Panc1 (cell line): ENCODE measurements at regions not wholly inside any gene's neighbourhood (a gene's known extent, or its start where the extent isn't known, plus 50 kb on each side); places are given as distances from the start of the nearest gene placed in this dataset.

Source experiments
- ATAC-seq: fragments of 200-7000 bp; cut with Tn5 transposase; 2 replicates; pipeline ENCODE4 v1.9.1; 2020; ENCODE audit warnings: mild to moderate bottlenecking, moderate library complexity
- BruUV-seq: library from RNA; stranded (reverse); fragments of 400-500 nt; replicated peaks from 2 replicates; lab custom pipeline; 2021; lab: Mats Ljungman, UMichigan
- CTCF ChIA-PET: fragments of 300-600 bp; sonication (Branson Sonifier 250); formaldehyde crosslinking; loops from one replicate; lab custom pipeline; 2022; ENCODE audit warnings: antibody characterized with exemption; lab: Charles Lee
- POLR2A ChIA-PET: fragments of 300-600 bp; sonication (Branson Sonifier 250); formaldehyde crosslinking; loops from one replicate; lab custom pipeline; 2022; ENCODE audit warnings: antibody characterized with exemption; lab: Charles Lee
- DNase-seq: peaks from one replicate; pipeline ENCODE4 v3.0.0-alpha.2; 2010; ENCODE audit warnings: low read depth, low spot score
- H3K27ac ChIP-seq: 2 replicates; pipeline ENCODE4 v1.5.1; 2011; ENCODE audit warnings: mild to moderate bottlenecking, low read length, inconsistent platforms
- H3K27me3 ChIP-seq: fragments of 200-500 bp; sonication (Bioruptor generic); 2 replicates; pipeline ENCODE4 v1.6.0; 2014; ENCODE audit warnings: low read length, inconsistent platforms; ENCODE audit not compliant: control insufficient read depth, insufficient read depth
- H3K36me3 ChIP-seq: fragments of 200-500 bp; sonication (Bioruptor generic); 2 replicates; pipeline ENCODE4 v1.5.1; 2014; ENCODE audit warnings: inconsistent platforms, mild to moderate bottlenecking, low read length, moderate library complexity; ENCODE audit not compliant: control insufficient read depth, insufficient read depth
- H3K4me1 ChIP-seq: 2 replicates; pipeline ENCODE4 v1.5.1; 2011; ENCODE audit warnings: inconsistent platforms, mild to moderate bottlenecking, low read length, moderate library complexity; ENCODE audit not compliant: control insufficient read depth, insufficient read depth
- H3K4me3 ChIP-seq, 2 experiments: 2 replicates each; pipeline ENCODE4 v1.5.1; 2011 to 2012; ENCODE audit warnings: low read depth in 2 of 2, low read length in 2 of 2, mild to moderate bottlenecking in 2 of 2, inconsistent platforms in 1 of 2, moderate library complexity in 1 of 2
- H3K9me3 ChIP-seq: fragments of 200-500 bp; sonication (Bioruptor generic); 2 replicates; pipeline ENCODE4 v1.5.1; 2014; ENCODE audit warnings: low read depth, mild to moderate bottlenecking, inconsistent platforms, low read length, moderate library complexity; ENCODE audit not compliant: control insufficient read depth, insufficient read depth
- POLR2AphosphoS5 ChIP-seq: IDR thresholded peaks from 2 replicates; pipeline ENCODE4 v1.6.1; 2012; ENCODE audit warnings: mild to moderate bottlenecking, low read depth, low read length, moderate library complexity
- SIN3A ChIP-seq: IDR thresholded peaks from 2 replicates; pipeline ENCODE4 v1.6.1; 2012; ENCODE audit warnings: low read depth, mild to moderate bottlenecking, low read length, moderate library complexity, borderline replicate concordance; ENCODE audit not compliant: insufficient read depth
- TCF7L2 ChIP-seq: IDR thresholded peaks from 2 replicates; pipeline ENCODE4 v1.6.1; 2011; ENCODE audit warnings: mild to moderate bottlenecking, low read depth, low read length, inconsistent platforms
- in situ Hi-C: cut with HindIII; loops from 2 replicates; pipeline ENCODE4 v1.10.0; 2016; ENCODE audit warnings: low sequenced_read_pairs, low pct_unique_long_range_greater_than_20kb
- intact Hi-C: fragments of 100-400 bp; cut with micrococcal nuclease; formaldehyde crosslinking; loops from one replicate; pipeline ENCODE4 v1.10.0; 2022; ENCODE audit not compliant: unreplicated experiment
- TF ChIP-seq, protein P1 (sequence below), 2 experiments: IDR thresholded peaks; 2 replicates each; pipeline ENCODE4 v1.6.1; 2011 to 2012; ENCODE audit warnings: low read depth in 2 of 2, control low read depth in 1 of 2, low read length in 1 of 2, mild to moderate bottlenecking in 1 of 2, moderate library complexity in 1 of 2; ENCODE audit not compliant: insufficient read depth in 1 of 2
- TF ChIP-seq, protein P2 (sequence below): fragments of 450-650 bp; IDR thresholded peaks from 2 replicates; pipeline ENCODE4 v1.5.1; 2017; ENCODE audit warnings: mild to moderate bottlenecking

DNA sequence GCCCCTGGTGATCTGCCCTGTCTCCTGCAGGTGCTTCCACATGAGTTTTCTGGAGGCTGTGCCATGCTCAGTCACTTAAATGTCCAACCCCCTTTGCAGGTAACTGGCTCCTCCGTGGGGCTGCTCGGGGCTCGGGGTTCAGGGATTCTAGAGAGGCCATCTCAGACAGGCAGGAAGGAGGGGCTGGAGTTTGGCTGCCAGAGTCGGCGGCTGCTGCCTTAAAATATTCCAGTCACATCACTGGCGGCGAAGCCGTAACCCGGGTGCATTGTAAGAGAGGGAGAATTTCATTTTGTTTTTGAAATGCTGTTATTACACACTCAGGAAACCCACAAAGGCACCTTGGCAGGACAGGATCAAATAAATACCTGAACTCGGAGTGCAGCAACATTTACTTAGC is 212.9 kb upstream of the PMEPA1 start:
- ATAC-seq, result no peak
- Histone ChIP-seq H3K36me3 (no peaks in the 10 kb centered on the region), H3K9me3 (0 out of 2 replicates have a peak, but pooled peaks cover 4% of the 10 kb centered on the region), H3K4me3 (no peak overlapping the region), H3K27ac (no peak overlapping the region), H3K4me1 (no peaks in the 10 kb centered on the region), H3K27me3 (no peaks in the 10 kb centered on the region)
- POLR2A ChIA-PET, result no interaction called here
- in situ Hi-C loops (no loop called here), intact Hi-C loops (no loop called here)
- CTCF ChIA-PET, result no interaction called here
- TF ChIP-seq, protein P1, sequence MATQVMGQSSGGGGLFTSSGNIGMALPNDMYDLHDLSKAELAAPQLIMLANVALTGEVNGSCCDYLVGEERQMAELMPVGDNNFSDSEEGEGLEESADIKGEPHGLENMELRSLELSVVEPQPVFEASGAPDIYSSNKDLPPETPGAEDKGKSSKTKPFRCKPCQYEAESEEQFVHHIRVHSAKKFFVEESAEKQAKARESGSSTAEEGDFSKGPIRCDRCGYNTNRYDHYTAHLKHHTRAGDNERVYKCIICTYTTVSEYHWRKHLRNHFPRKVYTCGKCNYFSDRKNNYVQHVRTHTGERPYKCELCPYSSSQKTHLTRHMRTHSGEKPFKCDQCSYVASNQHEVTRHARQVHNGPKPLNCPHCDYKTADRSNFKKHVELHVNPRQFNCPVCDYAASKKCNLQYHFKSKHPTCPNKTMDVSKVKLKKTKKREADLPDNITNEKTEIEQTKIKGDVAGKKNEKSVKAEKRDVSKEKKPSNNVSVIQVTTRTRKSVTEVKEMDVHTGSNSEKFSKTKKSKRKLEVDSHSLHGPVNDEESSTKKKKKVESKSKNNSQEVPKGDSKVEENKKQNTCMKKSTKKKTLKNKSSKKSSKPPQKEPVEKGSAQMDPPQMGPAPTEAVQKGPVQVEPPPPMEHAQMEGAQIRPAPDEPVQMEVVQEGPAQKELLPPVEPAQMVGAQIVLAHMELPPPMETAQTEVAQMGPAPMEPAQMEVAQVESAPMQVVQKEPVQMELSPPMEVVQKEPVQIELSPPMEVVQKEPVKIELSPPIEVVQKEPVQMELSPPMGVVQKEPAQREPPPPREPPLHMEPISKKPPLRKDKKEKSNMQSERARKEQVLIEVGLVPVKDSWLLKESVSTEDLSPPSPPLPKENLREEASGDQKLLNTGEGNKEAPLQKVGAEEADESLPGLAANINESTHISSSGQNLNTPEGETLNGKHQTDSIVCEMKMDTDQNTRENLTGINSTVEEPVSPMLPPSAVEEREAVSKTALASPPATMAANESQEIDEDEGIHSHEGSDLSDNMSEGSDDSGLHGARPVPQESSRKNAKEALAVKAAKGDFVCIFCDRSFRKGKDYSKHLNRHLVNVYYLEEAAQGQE (IDR thresholded peaks at IDR 0.05; ENCODE audit: insufficient read depth in 1 of 2, low read depth in 2 of 2, low read length in 1 of 2), result no peak
- no peak for TF ChIP-seq TCF7L2
- BruUV-seq, result no TSS peak
- DNase-seq, result no peak

DNA sequence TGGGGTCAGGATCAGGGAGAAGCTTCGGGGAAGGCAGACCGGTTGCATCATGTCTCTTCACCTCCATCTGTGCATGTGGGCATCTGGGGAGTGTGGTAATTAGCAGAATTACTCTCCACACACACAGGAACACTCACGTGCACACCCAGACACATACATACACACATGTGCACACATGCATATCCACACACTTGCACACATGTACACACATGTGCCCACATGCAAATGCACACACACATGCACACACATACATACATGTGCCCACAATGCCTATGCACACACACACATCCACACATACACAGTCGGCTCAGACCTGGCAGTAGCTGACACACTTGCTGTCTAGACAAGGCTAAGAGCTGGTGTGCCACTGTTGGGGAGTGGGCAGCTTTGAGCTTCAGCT is 212.3 kb upstream of the PMEPA1 start:
- no TSS peak for BruUV-seq
- Histone ChIP-seq H3K4me1 (no peaks in the 10 kb centered on the region), H3K36me3 (no peaks in the 10 kb centered on the region), H3K27me3 (no peaks in the 10 kb centered on the region), H3K4me3 (no peak overlapping the region), H3K27ac (no peak overlapping the region), H3K9me3 (0 out of 2 replicates have a peak, but pooled peaks cover 4% of the 10 kb centered on the region)
- no peak for DNase-seq
- intact Hi-C loops, result no loop called here
- in situ Hi-C loops, result no loop called here
- TF ChIP-seq, protein P1 (IDR thresholded peaks at IDR 0.05; ENCODE audit: insufficient read depth in 1 of 2, low read depth in 2 of 2, low read length in 1 of 2), result no peak
- TF ChIP-seq SIN3A, result no peak
- TF ChIP-seq, protein P2, sequence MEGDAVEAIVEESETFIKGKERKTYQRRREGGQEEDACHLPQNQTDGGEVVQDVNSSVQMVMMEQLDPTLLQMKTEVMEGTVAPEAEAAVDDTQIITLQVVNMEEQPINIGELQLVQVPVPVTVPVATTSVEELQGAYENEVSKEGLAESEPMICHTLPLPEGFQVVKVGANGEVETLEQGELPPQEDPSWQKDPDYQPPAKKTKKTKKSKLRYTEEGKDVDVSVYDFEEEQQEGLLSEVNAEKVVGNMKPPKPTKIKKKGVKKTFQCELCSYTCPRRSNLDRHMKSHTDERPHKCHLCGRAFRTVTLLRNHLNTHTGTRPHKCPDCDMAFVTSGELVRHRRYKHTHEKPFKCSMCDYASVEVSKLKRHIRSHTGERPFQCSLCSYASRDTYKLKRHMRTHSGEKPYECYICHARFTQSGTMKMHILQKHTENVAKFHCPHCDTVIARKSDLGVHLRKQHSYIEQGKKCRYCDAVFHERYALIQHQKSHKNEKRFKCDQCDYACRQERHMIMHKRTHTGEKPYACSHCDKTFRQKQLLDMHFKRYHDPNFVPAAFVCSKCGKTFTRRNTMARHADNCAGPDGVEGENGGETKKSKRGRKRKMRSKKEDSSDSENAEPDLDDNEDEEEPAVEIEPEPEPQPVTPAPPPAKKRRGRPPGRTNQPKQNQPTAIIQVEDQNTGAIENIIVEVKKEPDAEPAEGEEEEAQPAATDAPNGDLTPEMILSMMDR, result no peak
- no peak for TF ChIP-seq POLR2AphosphoS5
- no peak for TF ChIP-seq TCF7L2
- ChIA-PET CTCF (no interaction called here), POLR2A (no interaction called here)
- no peak for ATAC-seq
